ENCODE measurements at regions not wholly inside any gene's neighbourhood (a gene's known extent, or its start where the extent isn't known, plus 50 kb on each side); places are given as distances from the start of the nearest gene placed in this dataset.
A peak's percentile ranks its signal among the peaks of the same experiment; 100 is the strongest.

- no peak for DNase-seq (ENCODE audit: low spot score)
- TF ChIP-seq CTCF (IDR thresholded peaks at IDR 0.05; ENCODE audit: borderline replicate concordance, control extremely low read depth, extremely low read depth, insufficient read depth, missing control alignments), result no peak
- in situ Hi-C loops (cut with MboI; ENCODE audit: low sequenced_read_pairs, unreplicated experiment), result no loop called here
Observed at GRCh38 chr2:187058198-187058597, 209.2 kb upstream of the ZSWIM2 start.

- in situ Hi-C loops (cut with MboI; ENCODE audit: low sequenced_read_pairs, unreplicated experiment), result no loop called here
- no peak for DNase-seq (ENCODE audit: low spot score)
- no peak for TF ChIP-seq CTCF (IDR thresholded peaks at IDR 0.05; ENCODE audit: borderline replicate concordance, control extremely low read depth, extremely low read depth, insufficient read depth, missing control alignments)
Observed at GRCh38 chr2:187057466-187057865, 208.5 kb upstream of the ZSWIM2 start.

- in situ Hi-C loops (cut with MboI; ENCODE audit: low sequenced_read_pairs, unreplicated experiment), result no loop called here
- TF ChIP-seq CTCF (IDR thresholded peaks at IDR 0.05; ENCODE audit: borderline replicate concordance, control extremely low read depth, extremely low read depth, insufficient read depth, missing control alignments), result no peak
- no peak for DNase-seq (ENCODE audit: low spot score)
Observed at GRCh38 chr2:187056416-187057334, 207.7 kb upstream of the ZSWIM2 start.

GRCh38 chr2:187055463-187055862, 206.5 kb upstream of the ZSWIM2 start:
- in situ Hi-C loops (cut with MboI; ENCODE audit: low sequenced_read_pairs, unreplicated experiment), result no loop called here
- no peak for TF ChIP-seq CTCF (IDR thresholded peaks at IDR 0.05; ENCODE audit: borderline replicate concordance, control extremely low read depth, extremely low read depth, insufficient read depth, missing control alignments)
- no peak for DNase-seq (ENCODE audit: low spot score)

GRCh38 chr2:187054501-187055319, 205.7 kb upstream of the ZSWIM2 start:
- TF ChIP-seq CTCF (IDR thresholded peaks at IDR 0.05; ENCODE audit: borderline replicate concordance, control extremely low read depth, extremely low read depth, insufficient read depth, missing control alignments), result peak; percentile 8
- in situ Hi-C loops (cut with MboI; ENCODE audit: low sequenced_read_pairs, unreplicated experiment), result no loop called here
- DNase-seq (ENCODE audit: low spot score), result no peak

GRCh38 chr2:187051350-187051749, 202.4 kb upstream of the ZSWIM2 start:
- in situ Hi-C loops (cut with MboI; ENCODE audit: low sequenced_read_pairs, unreplicated experiment), result no loop called here
- DNase-seq (ENCODE audit: low spot score), result peak; percentile 22
- TF ChIP-seq CTCF (IDR thresholded peaks at IDR 0.05; ENCODE audit: borderline replicate concordance, control extremely low read depth, extremely low read depth, insufficient read depth, missing control alignments), result no peak

Measured in GM13976 (cell line).